IPS DF 4.7 (cell line): ENCODE measurements at regions not wholly inside any gene's neighbourhood (a gene's known extent, or its start where the extent isn't known, plus 50 kb on each side); places are given as distances from the start of the nearest gene placed in this dataset.
"Not testable (repeated sequence)": the region's sequence is repeated elsewhere in the genome, so short reads cannot be mapped to it uniquely, and the experiment has no call there.

ENCODE experiments used
- DNase-seq: peaks from one replicate; pipeline ENCODE4 v3.0.0-alpha.2; 2013; ENCODE audit warnings: low spot score; ENCODE audit errors: extremely low read depth

DNA sequence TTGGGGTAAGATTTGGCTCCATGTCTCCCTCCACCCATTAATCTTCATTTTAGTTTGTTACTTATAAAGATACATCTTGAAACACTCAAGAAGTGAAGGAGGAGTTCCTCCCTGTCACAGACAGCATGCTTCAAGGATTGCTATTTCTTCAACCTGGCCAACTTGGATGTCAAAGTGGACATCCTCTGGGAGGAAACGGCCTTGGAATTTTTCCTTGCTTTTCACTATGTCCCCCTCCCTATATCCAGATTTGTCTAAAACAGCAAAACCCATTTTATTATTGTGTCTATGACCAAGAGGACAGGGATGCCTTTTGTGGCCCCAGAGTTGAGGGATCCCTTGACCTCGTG lies 242.9 kb downstream of the LPIN1 start:
- no peak for DNase-seq

DNA sequence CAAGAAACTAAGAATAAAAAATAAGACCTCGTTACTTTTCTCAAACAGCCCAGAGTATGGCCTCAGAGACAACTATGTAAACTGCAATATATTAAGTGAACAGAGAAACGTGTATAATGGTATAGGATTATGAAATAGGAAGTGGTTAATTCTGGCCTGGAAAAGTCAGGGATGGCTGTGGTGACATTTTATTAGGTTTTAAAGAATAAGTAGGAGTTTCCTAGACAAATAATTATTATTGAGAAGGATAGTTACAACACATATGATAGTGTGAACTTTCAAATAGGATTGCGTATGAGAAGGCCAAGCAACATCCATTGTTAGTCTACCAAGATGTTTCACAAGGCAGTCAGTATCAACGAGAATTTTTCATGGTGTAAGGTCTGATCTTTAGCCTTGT lies 244.1 kb downstream of the LPIN1 start:
- no peak for DNase-seq

DNA sequence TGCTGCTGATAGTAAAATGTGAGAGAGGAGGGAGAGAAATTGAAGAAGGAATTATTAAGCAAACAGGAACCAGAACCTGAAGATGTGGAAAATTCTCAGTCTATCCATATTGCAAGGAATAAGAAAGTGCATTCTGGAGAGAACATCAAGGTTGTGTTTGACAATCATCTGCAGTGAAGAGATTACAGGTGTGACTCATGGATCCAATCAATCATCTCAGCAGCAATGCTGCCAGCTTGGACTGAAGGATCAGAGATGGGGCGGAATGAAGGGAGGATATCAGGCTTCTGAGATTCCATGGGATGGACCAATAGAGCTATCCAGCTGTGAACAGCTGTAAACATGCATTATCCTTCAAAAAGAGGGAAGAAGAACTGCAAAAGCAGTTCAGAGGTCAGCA lies 247.3 kb downstream of the LPIN1 start:
- DNase-seq: no peak

DNA sequence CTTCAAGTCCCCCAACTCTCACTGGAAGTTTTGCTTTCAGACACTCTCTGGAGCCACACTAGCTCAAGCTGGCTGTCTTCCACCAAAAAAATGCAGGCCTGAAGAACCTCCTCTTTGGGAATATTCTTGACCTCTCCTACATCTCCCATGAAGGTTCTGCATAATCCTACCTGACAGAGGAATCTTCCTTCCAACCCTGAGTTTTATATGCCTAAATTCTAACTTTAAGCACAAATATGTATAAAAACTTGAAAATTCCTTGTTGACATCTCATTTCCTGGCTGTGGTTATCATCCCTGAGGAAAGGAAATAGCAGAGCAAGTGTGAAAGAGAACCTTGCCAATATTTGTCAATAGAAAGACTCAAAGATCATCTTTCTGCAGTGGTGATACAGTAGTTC lies 249.0 kb downstream of the LPIN1 start:
- DNase-seq: no peak

DNA sequence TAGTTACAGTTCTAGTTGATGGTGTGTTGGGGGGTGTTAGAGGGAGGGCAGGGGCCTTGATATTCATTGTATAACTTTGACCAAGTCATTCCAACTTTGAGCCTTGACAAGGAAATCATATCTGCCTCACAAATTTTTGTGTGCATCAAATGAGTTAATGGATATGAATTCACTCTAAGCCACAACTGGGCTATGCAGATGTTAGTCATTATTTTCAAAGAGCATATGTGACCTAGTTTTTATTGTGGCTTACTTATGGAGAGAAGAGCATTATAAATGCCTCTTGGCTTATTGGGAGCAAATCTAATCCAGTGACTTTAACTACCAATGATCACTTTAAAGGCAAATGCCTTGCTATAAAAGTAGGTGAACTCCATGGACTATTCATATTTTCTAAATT lies 250.2 kb downstream of the LPIN1 start:
- no peak for DNase-seq

DNA sequence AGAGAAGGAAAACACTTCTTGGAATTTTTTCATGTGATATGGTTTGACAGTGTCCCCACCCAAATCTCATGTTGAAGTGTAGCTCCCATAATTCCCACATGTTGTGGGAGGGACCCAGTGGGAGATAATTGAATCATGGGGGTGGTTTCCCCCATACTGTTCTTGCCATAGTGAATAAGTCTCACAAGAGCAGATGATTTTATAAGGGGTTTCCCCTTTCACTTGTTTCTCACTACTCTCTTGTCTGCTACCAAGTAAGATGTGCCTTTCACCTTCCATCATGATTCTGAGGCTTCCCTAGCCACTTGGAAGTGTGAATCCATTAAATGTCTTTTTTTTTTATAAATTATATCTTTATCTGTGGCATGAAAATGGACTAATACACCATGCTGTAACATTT lies 250.7 kb downstream of the LPIN1 start:
- DNase-seq: no peak

DNA sequence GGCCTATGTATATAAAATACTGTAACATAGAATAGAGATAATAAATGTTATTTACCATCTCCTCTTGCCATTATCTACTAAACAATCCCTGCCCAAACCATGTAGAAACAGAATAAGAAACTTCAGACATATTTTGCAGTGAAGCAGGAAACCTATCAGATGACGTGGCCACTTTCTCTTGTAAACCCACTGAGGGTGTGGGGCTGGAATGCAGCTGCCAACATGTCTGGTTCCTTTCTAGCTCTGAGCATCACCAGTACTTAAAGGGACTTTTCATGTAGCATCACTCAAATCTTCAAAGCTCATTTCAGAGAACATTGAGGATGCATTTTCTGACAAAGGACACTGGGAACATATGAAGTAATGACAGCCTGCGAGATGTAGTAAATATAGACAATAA lies 251.8 kb downstream of the LPIN1 start:
- no peak for DNase-seq

DNA sequence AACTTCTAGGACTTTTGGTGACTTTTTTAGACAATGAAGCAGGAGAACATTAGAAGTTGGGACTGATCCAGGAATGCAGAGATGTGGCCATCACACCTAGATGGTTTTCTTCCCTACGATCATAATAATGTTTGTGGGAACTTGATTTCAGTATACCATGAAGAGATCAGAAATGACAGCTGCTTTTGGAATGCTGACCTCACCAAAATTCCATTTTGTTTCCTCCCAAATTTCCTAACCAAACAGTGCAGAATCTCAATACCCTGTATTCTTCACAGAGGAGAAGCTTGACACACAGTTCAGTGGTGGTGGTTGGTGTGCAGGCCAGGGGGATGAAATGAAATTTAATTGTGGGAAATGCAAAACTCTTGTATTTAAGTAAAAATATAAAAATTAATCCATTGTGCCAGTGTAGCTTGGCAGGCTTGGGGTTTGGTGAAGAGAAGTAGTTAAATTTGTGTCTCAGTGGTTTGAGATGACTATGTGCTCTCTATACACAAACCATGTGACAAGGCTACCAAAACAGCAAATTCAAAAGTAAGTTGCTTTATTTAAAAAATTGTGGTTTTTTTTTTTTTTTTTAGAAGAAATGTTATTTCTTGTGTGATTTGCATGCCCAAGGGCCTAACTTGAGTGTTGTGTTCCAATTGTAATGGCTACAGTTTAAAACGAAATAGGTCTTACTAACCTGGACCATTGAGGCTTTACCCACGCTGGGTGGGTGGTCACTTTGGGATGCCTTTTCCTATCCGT lies 252.4 kb downstream of the LPIN1 start:
- DNase-seq: no peak

DNA sequence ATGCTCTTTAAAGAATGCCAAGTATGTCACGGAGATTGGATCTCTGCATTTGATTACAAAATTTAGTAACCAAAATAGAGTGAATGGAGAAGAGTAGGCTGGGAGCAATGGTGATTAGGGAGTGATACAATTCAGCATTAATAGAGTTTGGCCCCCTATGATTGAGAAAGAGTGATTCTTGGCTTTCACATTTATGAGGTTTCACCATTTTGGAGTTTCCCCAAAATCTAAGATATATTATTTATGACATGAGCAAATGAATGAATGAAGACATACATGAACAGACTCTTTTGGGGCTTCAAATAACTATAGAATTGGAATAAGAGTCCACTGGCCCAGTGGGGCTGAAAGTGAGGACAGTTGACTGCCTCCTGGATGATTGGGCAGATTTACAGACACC lies 255.2 kb downstream of the LPIN1 start:
- DNase-seq: no peak

DNA sequence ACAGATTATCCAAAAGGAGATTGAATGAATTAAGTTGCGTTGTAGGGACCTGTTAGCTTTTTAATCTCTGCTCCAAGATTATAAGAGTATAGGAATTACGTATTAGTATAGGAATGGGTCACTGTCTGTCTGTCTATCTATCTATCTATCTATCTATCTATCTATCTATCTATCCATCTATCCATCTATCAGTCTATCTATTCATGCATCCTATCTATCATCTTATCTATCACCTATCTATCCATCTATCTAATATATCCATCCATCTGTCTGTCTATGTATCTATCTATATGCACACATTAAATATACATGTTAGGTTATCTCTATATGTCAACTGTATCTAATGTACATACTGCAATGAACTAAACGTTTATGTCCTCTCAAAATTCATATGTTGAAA lies 255.8 kb downstream of the LPIN1 start:
- no peak for DNase-seq

DNA sequence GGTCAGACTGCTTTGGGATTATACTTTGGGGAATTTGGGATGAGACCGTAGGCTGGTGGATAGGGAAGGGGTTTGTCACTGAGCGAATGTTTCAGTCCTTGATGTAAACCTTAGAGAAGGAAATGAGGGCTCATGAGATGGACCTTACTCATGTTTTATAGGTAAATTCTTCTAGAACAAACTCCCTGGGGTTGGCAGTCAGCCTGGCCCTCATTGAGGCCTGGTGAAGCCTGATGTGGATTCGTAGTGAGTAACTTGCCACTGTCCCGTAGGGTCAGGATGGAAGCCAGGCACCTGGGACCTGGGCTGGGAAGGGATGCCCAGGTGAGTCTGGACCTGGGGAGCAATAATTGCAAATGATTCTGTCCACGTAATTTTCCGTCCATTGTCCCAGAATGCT lies 258.3 kb downstream of the LPIN1 start:
- no peak for DNase-seq

DNA sequence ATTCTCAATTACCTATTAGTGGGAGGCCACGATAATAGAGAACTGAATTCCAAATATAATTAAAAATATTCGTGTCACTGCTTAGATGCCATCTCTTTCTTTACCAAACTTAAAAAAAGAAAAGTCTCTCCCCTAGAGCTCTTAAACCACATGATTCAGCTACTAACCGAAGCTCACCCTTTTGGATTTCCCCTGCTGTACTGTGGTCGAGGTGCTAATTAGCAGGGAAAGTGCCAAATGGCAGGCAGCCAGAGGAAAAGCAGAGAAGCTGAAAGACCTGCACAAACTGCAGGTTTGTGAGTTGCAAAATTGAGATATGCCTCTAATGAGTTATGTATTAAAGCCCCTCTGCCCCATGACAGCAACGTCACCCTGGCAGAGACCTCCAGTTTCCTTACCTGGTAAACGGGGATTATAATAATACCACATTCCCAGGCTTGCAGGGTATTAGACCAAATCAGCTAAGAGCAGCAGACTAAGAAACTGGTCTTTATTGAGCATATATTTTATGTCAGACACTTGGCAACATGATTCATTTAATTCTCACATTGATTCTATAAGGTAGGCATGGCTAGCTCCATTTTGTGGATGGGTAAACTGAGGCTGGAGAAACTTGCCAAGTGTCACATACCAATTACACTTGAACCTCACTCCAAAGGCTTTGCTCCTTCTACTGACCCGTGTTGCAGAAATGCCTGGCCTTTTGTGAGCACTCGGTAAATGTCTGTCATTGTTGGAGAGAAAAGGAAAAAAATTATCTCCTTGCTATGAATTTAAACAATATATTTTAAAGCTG lies 259.7 kb downstream of the LPIN1 start:
- DNase-seq: no peak

DNA sequence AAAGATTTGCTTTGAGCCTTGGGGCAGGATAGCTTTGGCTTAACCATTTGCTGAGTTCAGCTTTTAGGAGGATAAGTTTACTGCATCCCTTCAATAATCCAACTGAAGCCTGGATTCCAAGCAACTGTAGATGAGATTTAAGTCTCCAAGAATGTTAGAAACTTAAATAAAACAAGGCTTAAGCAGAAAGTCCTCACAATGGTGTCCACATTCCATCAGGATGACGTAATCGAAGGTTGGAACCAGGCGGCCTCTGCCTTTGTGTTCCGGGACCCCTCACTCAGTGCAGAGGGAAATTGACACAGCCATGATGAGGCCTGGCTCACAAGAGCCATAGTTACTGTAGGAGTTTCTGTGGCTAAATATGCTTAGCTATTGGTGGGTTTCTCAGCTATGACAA lies 260.4 kb downstream of the LPIN1 start:
- peak; percentile 62 for DNase-seq

DNA sequence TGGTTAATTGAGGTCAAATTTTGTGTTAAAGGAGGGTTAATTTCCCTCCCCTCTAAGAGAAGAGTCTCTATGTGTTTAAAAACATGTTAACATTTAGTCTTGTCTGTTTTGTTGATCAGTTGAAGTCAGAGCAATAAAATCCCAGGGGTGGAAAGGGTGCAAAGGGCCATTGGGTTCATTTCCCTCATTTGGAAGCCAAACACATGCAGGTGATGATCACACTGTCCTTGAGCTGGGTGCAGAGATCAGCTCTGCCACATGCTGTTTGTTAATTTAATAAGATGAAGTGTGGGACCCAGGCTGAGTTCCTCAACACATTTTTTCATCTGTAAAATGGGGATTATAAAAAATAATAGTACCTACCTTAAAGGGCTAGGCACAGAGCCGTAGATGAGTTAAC lies 260.9 kb downstream of the LPIN1 start:
- no peak for DNase-seq

DNA sequence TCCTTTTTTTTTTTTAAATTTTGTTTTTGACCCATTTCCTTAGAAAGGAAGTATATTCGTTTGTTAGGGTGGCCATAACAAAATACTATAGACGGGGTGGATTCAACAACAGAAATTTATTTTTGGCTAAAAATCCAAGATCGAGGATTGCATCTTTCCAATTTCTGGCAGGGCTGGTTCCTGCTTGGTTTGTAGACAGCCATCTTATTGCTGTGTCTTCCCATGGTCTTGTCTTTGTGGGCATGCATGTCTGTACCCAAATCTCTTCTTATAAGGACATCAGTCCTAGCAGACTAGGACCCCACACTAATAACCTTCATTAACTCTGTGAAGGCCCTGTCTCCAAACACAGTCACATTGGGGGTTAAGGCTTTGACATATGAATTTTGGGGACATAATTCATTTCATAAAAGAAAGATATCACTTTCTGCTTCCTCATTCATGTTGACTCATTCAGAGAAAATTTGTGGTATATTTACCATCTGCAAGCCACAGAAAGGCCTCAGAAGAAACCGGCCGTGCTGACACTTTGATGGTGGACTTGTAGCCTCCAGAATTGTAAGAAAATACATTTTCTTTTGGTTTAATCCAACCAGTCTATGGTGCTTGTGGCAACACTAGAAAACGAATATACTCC lies 262.1 kb downstream of the LPIN1 start:
- no peak for DNase-seq

DNA sequence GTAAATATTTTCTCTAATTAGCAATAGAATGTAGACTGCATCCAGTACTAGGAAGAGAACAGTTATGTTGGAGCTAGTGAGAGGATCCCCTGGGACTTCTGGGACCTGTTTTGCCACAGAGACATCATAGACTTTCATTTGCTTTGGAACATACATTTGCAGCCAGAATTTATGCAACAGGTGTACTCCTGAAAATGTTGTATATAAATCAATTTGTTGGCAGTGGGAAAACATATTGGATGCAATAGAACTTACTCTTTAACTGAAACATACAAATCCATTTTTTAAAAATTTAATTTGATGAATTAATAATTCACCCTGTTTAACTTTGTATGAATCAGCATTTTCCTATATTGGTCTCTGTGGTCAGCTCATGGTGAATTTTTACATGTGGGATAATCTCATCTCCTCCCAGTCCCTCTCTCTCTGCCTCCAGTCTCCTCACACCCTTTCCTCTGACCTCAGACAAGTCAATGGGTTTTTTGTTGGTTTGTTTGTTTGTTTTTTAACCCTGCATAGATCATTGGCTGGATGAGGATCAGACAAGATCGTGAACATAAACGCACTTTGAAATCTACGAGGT lies 263.0 kb downstream of the LPIN1 start:
- no peak for DNase-seq

DNA sequence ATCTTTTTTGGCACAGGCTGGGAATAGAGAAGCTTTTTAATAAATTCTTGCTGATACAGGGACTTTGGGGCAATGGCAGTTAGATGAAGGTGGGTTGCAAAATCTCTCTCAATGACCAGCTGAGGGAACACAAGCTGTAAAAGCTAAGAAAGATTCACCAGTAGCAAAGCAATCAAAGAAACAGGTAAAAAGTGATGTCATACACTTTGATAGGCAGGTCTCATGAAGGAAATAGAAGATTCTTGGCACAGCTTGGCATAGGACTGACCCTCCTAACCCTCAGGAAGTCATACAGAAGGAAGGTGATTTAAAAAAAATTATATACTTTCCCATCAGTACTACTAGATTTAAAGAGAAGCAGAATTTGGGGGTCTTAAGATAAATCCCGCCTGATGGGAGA lies 263.6 kb downstream of the LPIN1 start:
- no peak for DNase-seq

DNA sequence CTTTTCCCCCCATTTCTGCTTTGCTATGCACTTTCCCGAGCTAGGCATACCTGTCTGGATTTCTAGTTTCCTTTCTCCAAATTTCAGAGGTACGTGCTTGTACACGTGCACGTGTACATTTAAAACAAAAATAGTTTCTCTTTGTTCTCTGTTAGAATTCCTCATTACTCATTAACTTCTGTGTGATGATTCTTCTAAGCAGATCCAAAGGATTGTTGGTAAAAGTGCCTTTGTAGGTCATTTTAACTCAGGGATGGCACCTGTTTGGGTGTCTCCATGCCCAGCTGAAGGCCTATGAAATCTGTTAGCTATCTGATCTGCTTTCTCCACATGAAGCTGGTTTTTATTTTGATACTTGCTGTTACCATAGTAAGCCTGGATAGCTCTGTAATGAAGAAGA lies 264.3 kb downstream of the LPIN1 start:
- no peak for DNase-seq

DNA sequence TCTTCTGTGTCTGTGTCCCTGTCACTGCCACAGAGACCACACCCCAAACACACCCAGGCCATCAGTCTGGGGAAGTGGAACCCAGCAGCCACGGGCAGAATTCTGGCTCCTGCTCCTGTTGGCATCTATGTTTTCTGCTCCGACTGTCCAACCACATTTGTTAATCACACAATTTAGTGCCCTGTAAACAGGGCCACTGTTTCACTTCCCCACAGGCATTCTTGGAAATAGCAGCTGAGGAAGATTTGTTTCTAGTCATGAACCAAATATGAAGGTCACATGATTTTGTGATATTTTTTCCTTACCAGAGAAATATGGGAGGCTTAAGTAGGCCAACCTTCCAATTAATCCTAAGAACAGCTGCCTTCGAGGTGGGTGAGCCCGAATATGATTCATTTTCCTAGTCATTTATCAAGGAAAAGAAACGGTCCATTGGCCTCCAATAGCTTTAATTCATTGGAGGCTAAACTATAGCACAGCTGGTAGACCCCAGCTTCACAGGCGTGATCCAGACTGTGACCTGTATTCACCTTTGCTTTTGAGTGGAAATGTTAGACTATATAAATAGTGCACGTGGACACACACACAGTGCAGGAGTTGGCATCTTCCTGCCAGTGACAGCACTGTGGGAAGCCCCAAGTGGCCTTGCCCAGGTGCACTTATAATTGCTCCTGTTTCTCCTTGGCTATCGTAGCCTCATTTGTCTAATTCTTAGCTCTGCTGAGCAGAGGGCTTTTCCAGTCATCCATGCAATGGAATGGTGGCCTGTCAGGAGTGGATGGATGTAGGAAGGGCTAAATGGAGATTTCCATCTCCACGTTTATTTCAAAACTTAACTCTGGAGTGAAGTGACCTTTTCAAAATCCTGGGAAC lies 267.9 kb downstream of the LPIN1 start:
- DNase-seq: no peak

DNA sequence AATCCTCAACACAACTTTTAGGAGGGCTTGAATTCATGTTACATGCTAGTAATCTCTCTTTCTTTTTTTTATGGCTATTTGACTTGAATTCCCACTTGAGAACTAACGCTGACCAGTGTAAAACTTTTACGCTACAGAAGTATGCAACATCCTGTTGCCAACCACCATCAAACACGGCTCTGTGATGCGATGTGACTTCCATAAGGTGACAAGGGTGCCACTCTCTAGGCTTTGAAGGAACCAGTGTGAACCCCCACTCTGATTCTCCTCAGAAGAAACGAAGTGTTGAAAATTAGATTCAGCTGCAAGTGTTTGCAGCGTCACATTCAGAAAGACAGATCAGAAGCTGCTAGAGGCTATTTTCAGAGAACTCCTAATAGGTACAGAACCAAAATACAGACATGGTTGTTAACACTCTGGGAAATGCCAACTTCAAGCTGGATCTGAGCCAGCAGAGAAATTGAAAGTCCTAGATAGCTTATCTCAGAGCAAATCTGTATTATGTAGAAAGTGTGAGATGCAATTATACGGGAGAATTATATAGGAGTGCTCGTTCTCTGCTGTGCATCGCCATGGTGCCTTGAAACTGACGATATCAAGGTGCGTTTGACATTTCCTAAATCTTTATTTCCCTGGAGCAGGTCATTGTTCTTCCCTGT lies 271.2 kb downstream of the LPIN1 start:
- DNase-seq: no peak

DNA sequence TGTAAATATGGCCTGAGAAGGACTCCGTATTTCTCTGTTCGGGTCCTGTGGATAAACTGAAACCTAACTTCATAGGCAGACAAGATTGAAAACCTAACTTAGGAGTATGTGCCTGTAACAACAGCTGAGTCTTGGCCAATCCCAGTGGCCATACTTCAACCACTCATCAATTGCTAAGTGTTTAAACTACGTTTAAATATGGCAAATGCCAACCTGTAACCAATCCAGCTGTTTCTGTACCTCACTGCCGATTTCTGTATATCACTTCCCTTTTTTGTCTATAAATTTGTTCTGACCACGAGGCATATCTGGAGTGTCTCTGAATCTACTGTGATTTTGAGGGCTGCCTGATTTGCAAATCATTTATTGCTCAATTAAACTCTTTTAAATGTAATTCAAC lies 272.3 kb downstream of the LPIN1 start:
- DNase-seq: not testable (repeated sequence)
